D721Med (cell line): ENCODE measurements at regions not wholly inside any gene's neighbourhood (a gene's known extent, or its start where the extent isn't known, plus 50 kb on each side); places are given as distances from the start of the nearest gene placed in this dataset.

Experiments used
- DNase-seq: peaks from one replicate; pipeline ENCODE4 v3.0.0; 2011; ENCODE audit warnings: low spot score; ENCODE audit not compliant: insufficient read length
- FAIRE-seq: peaks from 2 replicates; lab custom pipeline; 2011; peaks lifted over from hg19 to GRCh38; lab: Jason Lieb, UNC
- CTCF ChIP-seq: IDR thresholded peaks from 2 replicates; pipeline ENCODE4 v1.5.1; 2012; ENCODE audit warnings: mild to moderate bottlenecking, control low read depth; ENCODE audit not compliant: insufficient read depth; ENCODE audit errors: missing control alignments

GRCh38 chr7:68423356-68423755 is 1174.9 kb upstream of the AUTS2 start:
- TF ChIP-seq CTCF: no peak
- no peak for DNase-seq
- FAIRE-seq: no peak

GRCh38 chr7:68424658-68425297 is 1173.5 kb upstream of the AUTS2 start:
- DNase-seq (no peak), FAIRE-seq (no peak)
- no peak for TF ChIP-seq CTCF

- FAIRE-seq (no peak), DNase-seq (no peak)
- peak; percentile 46 for TF ChIP-seq CTCF
These were observed 1172.9 kb upstream of the AUTS2 start for GRCh38 chr7:68425377-68425776.

GRCh38 chr7:68429411-68430117 is 1168.7 kb upstream of the AUTS2 start:
- no peak for TF ChIP-seq CTCF
- FAIRE-seq (no peak), DNase-seq (no peak)

- no peak for DNase-seq
- no peak for FAIRE-seq
- no peak for TF ChIP-seq CTCF
These were observed 1165.7 kb upstream of the AUTS2 start for GRCh38 chr7:68432585-68432984.

GRCh38 chr7:68433462-68434070 is 1164.7 kb upstream of the AUTS2 start:
- no peak for TF ChIP-seq CTCF
- no peak for DNase-seq
- no peak for FAIRE-seq

- TF ChIP-seq CTCF: no peak
- FAIRE-seq (no peak), DNase-seq (no peak)
These were observed 1163.4 kb upstream of the AUTS2 start for GRCh38 chr7:68434857-68435256.
